ENCODE measurements at regions not wholly inside any gene's neighbourhood (a gene's known extent, or its start where the extent isn't known, plus 50 kb on each side); places are given as distances from the start of the nearest gene placed in this dataset.

DNA sequence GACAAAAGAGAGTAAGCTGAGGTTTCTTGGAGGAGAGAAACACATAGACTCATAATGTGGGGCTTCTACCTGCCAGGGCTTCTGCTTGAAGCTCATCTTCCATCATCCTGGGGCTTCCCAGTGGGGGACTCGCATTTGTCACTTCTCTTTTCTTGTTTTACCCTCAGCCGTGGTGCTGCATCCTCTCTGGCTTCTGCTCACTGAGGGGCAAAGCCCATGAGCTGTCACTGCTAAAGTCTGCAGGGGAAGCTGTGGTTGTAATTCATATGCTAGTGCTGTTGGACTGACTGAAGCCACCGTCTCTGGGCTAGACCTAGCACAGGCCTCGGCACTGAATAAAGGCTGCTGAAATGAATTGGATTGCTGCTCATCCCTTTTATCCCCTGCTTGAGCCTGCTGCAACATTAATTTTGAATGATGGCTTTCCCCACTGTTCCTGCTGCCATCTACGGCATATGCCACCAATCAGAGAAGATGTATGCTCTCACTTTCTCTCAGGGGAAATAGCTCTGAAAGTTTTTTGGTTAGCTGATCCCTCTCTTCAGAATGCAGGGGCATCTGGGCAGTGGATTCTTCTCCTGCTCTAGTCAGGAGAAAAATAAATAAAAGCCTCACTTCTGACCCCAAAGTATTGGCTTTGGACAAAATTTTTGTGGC lies 568.4 kb upstream of the MAP3K7 start:
- no peaks in the 10 kb centered on the region for H3K9me3 ChIP-seq (ENCODE audit: control insufficient read depth in 4 of 4, low read length in 3 of 4)
- TF ChIP-seq RXRA (IDR thresholded peaks at IDR 0.05) = no peak
- no peak for TF ChIP-seq GABPA (IDR thresholded peaks at IDR 0.05 in 1 of 2, conservative IDR thresholded peaks at IDR 0.05 in 1 of 2)
- TF ChIP-seq HNF4A (conservative IDR thresholded peaks at IDR 0.05) = no peak
- TF ChIP-seq FOXA1 (IDR thresholded peaks at IDR 0.05) = no peak
- no peak for TF ChIP-seq RAD21 (IDR thresholded peaks at IDR 0.05)
- no peak for TF ChIP-seq TAF1 (conservative IDR thresholded peaks at IDR 0.05)
- TF ChIP-seq YY1 (IDR thresholded peaks at IDR 0.05) = no peak
- TF ChIP-seq HNF4G (IDR thresholded peaks at IDR 0.05) = no peak
- no peak for TF ChIP-seq EGR1 (IDR thresholded peaks at IDR 0.05; ENCODE audit: low read depth in 2 of 2)
- TF ChIP-seq SP1 (IDR thresholded peaks at IDR 0.05) = no peak
- no peak overlapping the region for H3K4me3 ChIP-seq (ENCODE audit: low read depth in 1 of 3, low read length in 3 of 3)
- WGBS = 41% methylated on average over 5 of the region's 5 CpGs
- no peak overlapping the region for H3K27ac ChIP-seq (ENCODE audit: low read depth in 1 of 2, low read length in 2 of 2)
- H3K4me1 ChIP-seq (ENCODE audit: control insufficient read depth in 4 of 4, insufficient read depth in 4 of 4, low read length in 3 of 4) = no peaks in the 10 kb centered on the region
- no peak for DNase-seq (ENCODE audit: low spot score)
- H3K9ac ChIP-seq (ENCODE audit: low read depth in 1 of 2, low read length in 2 of 2) = no peak overlapping the region
- peaks cover 0 to 5% (median 2%) of the 10 kb centered on the region in 4 donors for H3K27me3 ChIP-seq (ENCODE audit: control insufficient read depth in 4 of 4, insufficient read depth in 4 of 4, low read length in 3 of 4)
- no peaks in the 10 kb centered on the region for H3K36me3 ChIP-seq (ENCODE audit: control insufficient read depth in 4 of 4, insufficient read depth in 3 of 4, low read depth in 1 of 4, low read length in 3 of 4)

DNA sequence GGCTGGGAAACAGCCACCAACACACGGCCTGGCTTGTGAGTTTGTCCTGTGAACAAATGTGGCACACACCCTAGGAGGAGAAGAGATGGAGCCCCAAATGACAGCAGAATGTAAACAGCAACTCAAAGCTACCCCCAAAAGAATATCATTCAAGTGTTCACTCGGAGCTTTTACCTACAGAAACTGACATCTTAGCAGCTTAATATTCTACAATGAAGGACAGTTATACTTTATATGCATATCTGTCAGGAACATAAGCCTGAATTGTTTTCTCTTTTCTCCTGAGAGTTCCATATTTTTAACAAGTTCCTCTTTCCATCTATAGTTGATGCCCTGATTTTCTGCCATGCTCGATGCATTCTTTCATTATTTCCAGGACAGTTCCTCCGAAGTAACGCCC lies 566.0 kb upstream of the MAP3K7 start:
- Histone ChIP-seq H3K27ac (ENCODE audit: low read depth in 1 of 2, low read length in 2 of 2) (no peak overlapping the region), H3K4me3 (ENCODE audit: low read depth in 1 of 3, low read length in 3 of 3) (no peak overlapping the region), H3K9ac (ENCODE audit: low read depth in 1 of 2, low read length in 2 of 2) (no peak overlapping the region), H3K36me3 (ENCODE audit: control insufficient read depth in 4 of 4, insufficient read depth in 3 of 4, low read depth in 1 of 4, low read length in 3 of 4) (no peaks in the 10 kb centered on the region), H3K27me3 (ENCODE audit: control insufficient read depth in 4 of 4, insufficient read depth in 4 of 4, low read length in 3 of 4) (peaks cover 0 to 5% (median 2%) of the 10 kb centered on the region in 4 donors), H3K4me1 (ENCODE audit: control insufficient read depth in 4 of 4, insufficient read depth in 4 of 4, low read length in 3 of 4) (no peaks in the 10 kb centered on the region), H3K9me3 (ENCODE audit: control insufficient read depth in 4 of 4, low read length in 3 of 4) (no peaks in the 10 kb centered on the region)
- DNase-seq (ENCODE audit: low spot score) = no peak
- TF ChIP-seq, protein P1, sequence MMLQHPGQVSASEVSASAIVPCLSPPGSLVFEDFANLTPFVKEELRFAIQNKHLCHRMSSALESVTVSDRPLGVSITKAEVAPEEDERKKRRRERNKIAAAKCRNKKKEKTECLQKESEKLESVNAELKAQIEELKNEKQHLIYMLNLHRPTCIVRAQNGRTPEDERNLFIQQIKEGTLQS (IDR thresholded peaks at IDR 0.05) = no peak
- TF ChIP-seq RAD21 (IDR thresholded peaks at IDR 0.05) (no peak), EGR1 (IDR thresholded peaks at IDR 0.05; ENCODE audit: low read depth in 2 of 2) (no peak), FOXA1 (IDR thresholded peaks at IDR 0.05) (no peak), FOXA2 (IDR thresholded peaks at IDR 0.05) (no peak), HNF4G (IDR thresholded peaks at IDR 0.05) (no peak), YY1 (IDR thresholded peaks at IDR 0.05) (no peak)
- TF ChIP-seq, protein P2, sequence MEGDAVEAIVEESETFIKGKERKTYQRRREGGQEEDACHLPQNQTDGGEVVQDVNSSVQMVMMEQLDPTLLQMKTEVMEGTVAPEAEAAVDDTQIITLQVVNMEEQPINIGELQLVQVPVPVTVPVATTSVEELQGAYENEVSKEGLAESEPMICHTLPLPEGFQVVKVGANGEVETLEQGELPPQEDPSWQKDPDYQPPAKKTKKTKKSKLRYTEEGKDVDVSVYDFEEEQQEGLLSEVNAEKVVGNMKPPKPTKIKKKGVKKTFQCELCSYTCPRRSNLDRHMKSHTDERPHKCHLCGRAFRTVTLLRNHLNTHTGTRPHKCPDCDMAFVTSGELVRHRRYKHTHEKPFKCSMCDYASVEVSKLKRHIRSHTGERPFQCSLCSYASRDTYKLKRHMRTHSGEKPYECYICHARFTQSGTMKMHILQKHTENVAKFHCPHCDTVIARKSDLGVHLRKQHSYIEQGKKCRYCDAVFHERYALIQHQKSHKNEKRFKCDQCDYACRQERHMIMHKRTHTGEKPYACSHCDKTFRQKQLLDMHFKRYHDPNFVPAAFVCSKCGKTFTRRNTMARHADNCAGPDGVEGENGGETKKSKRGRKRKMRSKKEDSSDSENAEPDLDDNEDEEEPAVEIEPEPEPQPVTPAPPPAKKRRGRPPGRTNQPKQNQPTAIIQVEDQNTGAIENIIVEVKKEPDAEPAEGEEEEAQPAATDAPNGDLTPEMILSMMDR (IDR thresholded peaks at IDR 0.05; ENCODE audit: low read depth, low read length, missing input control) = no peak
- TF ChIP-seq, protein P3, sequence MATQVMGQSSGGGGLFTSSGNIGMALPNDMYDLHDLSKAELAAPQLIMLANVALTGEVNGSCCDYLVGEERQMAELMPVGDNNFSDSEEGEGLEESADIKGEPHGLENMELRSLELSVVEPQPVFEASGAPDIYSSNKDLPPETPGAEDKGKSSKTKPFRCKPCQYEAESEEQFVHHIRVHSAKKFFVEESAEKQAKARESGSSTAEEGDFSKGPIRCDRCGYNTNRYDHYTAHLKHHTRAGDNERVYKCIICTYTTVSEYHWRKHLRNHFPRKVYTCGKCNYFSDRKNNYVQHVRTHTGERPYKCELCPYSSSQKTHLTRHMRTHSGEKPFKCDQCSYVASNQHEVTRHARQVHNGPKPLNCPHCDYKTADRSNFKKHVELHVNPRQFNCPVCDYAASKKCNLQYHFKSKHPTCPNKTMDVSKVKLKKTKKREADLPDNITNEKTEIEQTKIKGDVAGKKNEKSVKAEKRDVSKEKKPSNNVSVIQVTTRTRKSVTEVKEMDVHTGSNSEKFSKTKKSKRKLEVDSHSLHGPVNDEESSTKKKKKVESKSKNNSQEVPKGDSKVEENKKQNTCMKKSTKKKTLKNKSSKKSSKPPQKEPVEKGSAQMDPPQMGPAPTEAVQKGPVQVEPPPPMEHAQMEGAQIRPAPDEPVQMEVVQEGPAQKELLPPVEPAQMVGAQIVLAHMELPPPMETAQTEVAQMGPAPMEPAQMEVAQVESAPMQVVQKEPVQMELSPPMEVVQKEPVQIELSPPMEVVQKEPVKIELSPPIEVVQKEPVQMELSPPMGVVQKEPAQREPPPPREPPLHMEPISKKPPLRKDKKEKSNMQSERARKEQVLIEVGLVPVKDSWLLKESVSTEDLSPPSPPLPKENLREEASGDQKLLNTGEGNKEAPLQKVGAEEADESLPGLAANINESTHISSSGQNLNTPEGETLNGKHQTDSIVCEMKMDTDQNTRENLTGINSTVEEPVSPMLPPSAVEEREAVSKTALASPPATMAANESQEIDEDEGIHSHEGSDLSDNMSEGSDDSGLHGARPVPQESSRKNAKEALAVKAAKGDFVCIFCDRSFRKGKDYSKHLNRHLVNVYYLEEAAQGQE (IDR thresholded peaks at IDR 0.05) = no peak
- WGBS = 61% methylated on average over 5 of the region's 5 CpGs

All from liver (tissue), 8 donors.